Neuronal stem cell (in vitro differentiated cells): ENCODE measurements at regions not wholly inside any gene's neighbourhood (a gene's known extent, or its start where the extent isn't known, plus 50 kb on each side); places are given as distances from the start of the nearest gene placed in this dataset.

Source experiments
- DNase-seq: peaks from one replicate; pipeline ENCODE4 v3.0.0-alpha.2; 2013; ENCODE audit warnings: low spot score
- H2AFZ ChIP-seq: one replicate; pipeline ENCODE4 v1.6.1; 2013; ENCODE audit warnings: mild to moderate bottlenecking, low read length, inconsistent platforms
- H2AK5ac ChIP-seq: 2 replicates; pipeline ENCODE4 v1.6.1; 2013; ENCODE audit warnings: low read depth, mild to moderate bottlenecking, inconsistent platforms, low read length, moderate library complexity, mixed read lengths
- H2BK120ac ChIP-seq: 2 replicates; pipeline ENCODE4 v1.6.1; 2013; ENCODE audit warnings: low read depth, mild to moderate bottlenecking, inconsistent platforms, low read length, moderate library complexity, mixed read lengths
- H2BK12ac ChIP-seq: one replicate; pipeline ENCODE4 v1.6.1; 2013; ENCODE audit warnings: low read length, inconsistent platforms
- H2BK15ac ChIP-seq: 2 replicates; pipeline ENCODE4 v1.6.1; 2013; ENCODE audit warnings: mild to moderate bottlenecking, low read length, inconsistent platforms, mixed read lengths
- H2BK5ac ChIP-seq: one replicate; pipeline ENCODE4 v1.6.1; 2013; ENCODE audit warnings: inconsistent platforms, mild to moderate bottlenecking, low read length, moderate library complexity
- H3K14ac ChIP-seq: one replicate; pipeline ENCODE4 v1.6.1; 2013; ENCODE audit warnings: low read length, inconsistent platforms
- H3K18ac ChIP-seq: 2 replicates; pipeline ENCODE4 v1.6.1; 2013; ENCODE audit warnings: low read length, inconsistent platforms
- H3K23ac ChIP-seq: 2 replicates; pipeline ENCODE4 v1.6.1; 2013; ENCODE audit warnings: low read depth, mild to moderate bottlenecking, mixed read lengths, low read length, inconsistent platforms; ENCODE audit not compliant: poor library complexity
- H3K27ac ChIP-seq: replicated peaks from 3 replicates; pipeline ENCODE4 v1.5.1; 2013; ENCODE audit warnings: low read length, inconsistent platforms
- H3K27me3 ChIP-seq, 3 experiments: 2 replicates each; pipeline ENCODE4 v1.6.1; 2013; ENCODE audit warnings: low read length in 3 of 3, mild to moderate bottlenecking in 2 of 3, inconsistent platforms in 1 of 3, low read depth in 1 of 3, mixed read lengths in 1 of 3, moderate library complexity in 1 of 3; ENCODE audit not compliant: control insufficient read depth in 3 of 3, insufficient read depth in 3 of 3
- H3K36me3 ChIP-seq, 2 donors: replicated peaks in 1 of 2; 2 replicates each; pipeline ENCODE4 v1.6.1; 2013; ENCODE audit warnings: low read length in 2 of 2; ENCODE audit not compliant: control insufficient read depth in 2 of 2, insufficient read depth in 2 of 2
- H3K4ac ChIP-seq: 2 replicates; pipeline ENCODE4 v1.6.1; 2013; ENCODE audit warnings: inconsistent platforms, mild to moderate bottlenecking, low read length, moderate library complexity
- H3K4me1 ChIP-seq, 2 donors: 1 replicate in 1 of 2; 2 replicates in 1 of 2; pipeline ENCODE4 v1.6.1; 2013; ENCODE audit warnings: low read length in 2 of 2, low read depth in 1 of 2; ENCODE audit not compliant: control insufficient read depth in 2 of 2, insufficient read depth in 1 of 2
- H3K4me2 ChIP-seq: one replicate; pipeline ENCODE4 v1.6.1; 2013; ENCODE audit warnings: mild to moderate bottlenecking, low read length, inconsistent platforms; ENCODE audit not compliant: insufficient read depth, poor library complexity, severe bottlenecking
- H3K4me3 ChIP-seq, 2 donors: 2 replicates each; pipeline ENCODE4 v1.5.1; 2013; ENCODE audit warnings: low read length in 2 of 2, mild to moderate bottlenecking in 2 of 2, inconsistent platforms in 1 of 2, moderate library complexity in 1 of 2
- H3K79me1 ChIP-seq: one replicate; pipeline ENCODE4 v1.6.1; 2013; ENCODE audit warnings: low read depth, mild to moderate bottlenecking, inconsistent platforms, low read length, moderate library complexity
- H3K9ac ChIP-seq: one replicate; pipeline ENCODE4 v1.6.1; 2013; ENCODE audit warnings: mild to moderate bottlenecking, low read depth, low read length, inconsistent platforms; ENCODE audit not compliant: poor library complexity
- H3K9me3 ChIP-seq, 2 donors: replicated peaks in 1 of 2; 2 replicates each; pipeline versions ENCODE3 to v1.6.1; 2013; ENCODE audit warnings: low read length in 2 of 2, mild to moderate bottlenecking in 2 of 2, inconsistent platforms in 1 of 2, low read depth in 1 of 2, mixed read lengths in 1 of 2, moderate library complexity in 1 of 2; ENCODE audit not compliant: control insufficient read depth in 2 of 2, insufficient read depth in 1 of 2
- H4K8ac ChIP-seq: one replicate; pipeline ENCODE4 v1.6.1; 2013; ENCODE audit warnings: low read depth, mild to moderate bottlenecking, inconsistent platforms, low read length, moderate library complexity
- H4K91ac ChIP-seq: one replicate; pipeline ENCODE4 v1.6.1; 2013; ENCODE audit warnings: low read length, low read depth, mild to moderate bottlenecking, inconsistent platforms; ENCODE audit not compliant: poor library complexity
- WGBS, 2 donors: extraction: QIAGEN DNeasy Blood & Tissue Kit; methylation state at CpG; one replicate each; pipeline ENCODE4 v1.1.7; 2013; ENCODE audit warnings: missing lambda C conversion rate in 2 of 2, mixed read lengths in 1 of 2; ENCODE audit not compliant: insufficient read length in 2 of 2, insufficient replicate concordance in 1 of 2; ENCODE audit errors: extremely low coverage in 2 of 2; 5-methylcytosine and 5-hydroxymethylcytosine counted together

- no peaks in the 10 kb centered on the region for H3K4me1 ChIP-seq
- H3K79me1 ChIP-seq: no peaks in the 10 kb centered on the region
- H2AFZ ChIP-seq: no peak overlapping the region
- H2BK120ac ChIP-seq: no peak overlapping the region
- no peak overlapping the region for H4K91ac ChIP-seq
- H2AK5ac ChIP-seq: no peak overlapping the region
- H3K4me2 ChIP-seq: no peak overlapping the region
- no peak overlapping the region for H3K9ac ChIP-seq
- peak overlapping the region; percentile 40 for H3K18ac ChIP-seq
- no peak overlapping the region for H3K4me3 ChIP-seq
- no CpG with 5 or more reads among the region's 4 CpGs for WGBS, 2 donors
- H3K14ac ChIP-seq: no peak overlapping the region
- H3K4ac ChIP-seq: no peak overlapping the region
- no peaks in the 10 kb centered on the region for H3K36me3 ChIP-seq
- no peak overlapping the region for H2BK12ac ChIP-seq
- H3K27ac ChIP-seq: no peak overlapping the region
- no peak overlapping the region for H4K8ac ChIP-seq
- DNase-seq: no peak
- no peak overlapping the region for H2BK5ac ChIP-seq
- H3K27me3 ChIP-seq: no peaks in the 10 kb centered on the region
- H3K9me3 ChIP-seq: no peaks in the 10 kb centered on the region
- H3K23ac ChIP-seq: no peak overlapping the region
- no peak overlapping the region for H2BK15ac ChIP-seq
Observed at GRCh38 chr18:70621710-70622109, 332.9 kb downstream of the SOCS6 start.

- Histone ChIP-seq H3K4me1 (no peaks in the 10 kb centered on the region), H3K18ac (no peak overlapping the region), H3K9me3 (no peaks in the 10 kb centered on the region), H3K4ac (no peak overlapping the region), H4K91ac (no peak overlapping the region), H2BK120ac (no peak overlapping the region), H2BK12ac (no peak overlapping the region), H2BK15ac (no peak overlapping the region), H3K4me3 (no peak overlapping the region), H4K8ac (no peak overlapping the region), H3K23ac (no peak overlapping the region), H2BK5ac (no peak overlapping the region), H3K14ac (no peak overlapping the region), H3K79me1 (no peaks in the 10 kb centered on the region), H3K27ac (no peak overlapping the region), H3K9ac (no peak overlapping the region), H3K27me3 (no peaks in the 10 kb centered on the region), H3K36me3 (no peaks in the 10 kb centered on the region), H3K4me2 (no peak overlapping the region), H2AFZ (no peak overlapping the region), H2AK5ac (no peak overlapping the region)
- no peak for DNase-seq
- no CpG with 5 or more reads among the region's 2 CpGs for WGBS, 2 donors
Observed at GRCh38 chr18:70620837-70621612, 332.2 kb downstream of the SOCS6 start.

- no peak overlapping the region for H4K8ac ChIP-seq
- H3K18ac ChIP-seq: no peak overlapping the region
- no peak overlapping the region for H2BK15ac ChIP-seq
- no peak overlapping the region for H3K4ac ChIP-seq
- no peak overlapping the region for H2BK5ac ChIP-seq
- no peak overlapping the region for H3K27ac ChIP-seq
- H3K4me2 ChIP-seq: no peak overlapping the region
- H2AFZ ChIP-seq: no peak overlapping the region
- H2AK5ac ChIP-seq: no peak overlapping the region
- no peak for DNase-seq
- H3K4me1 ChIP-seq: no peaks in the 10 kb centered on the region
- H2BK120ac ChIP-seq: no peak overlapping the region
- H3K23ac ChIP-seq: no peak overlapping the region
- no peaks in the 10 kb centered on the region for H3K79me1 ChIP-seq
- WGBS, 2 donors: no CpG with 5 or more reads among the region's 2 CpGs
- H3K27me3 ChIP-seq: no peaks in the 10 kb centered on the region
- H3K14ac ChIP-seq: no peak overlapping the region
- H3K9ac ChIP-seq: no peak overlapping the region
- H3K9me3 ChIP-seq: no peaks in the 10 kb centered on the region
- no peak overlapping the region for H2BK12ac ChIP-seq
- no peak overlapping the region for H3K4me3 ChIP-seq
- H3K36me3 ChIP-seq: no peaks in the 10 kb centered on the region
- no peak overlapping the region for H4K91ac ChIP-seq
Observed at GRCh38 chr18:70617020-70617763, 328.3 kb downstream of the SOCS6 start.

- DNase-seq: no peak
- Histone ChIP-seq H3K23ac (no peak overlapping the region), H4K8ac (no peak overlapping the region), H2BK5ac (no peak overlapping the region), H3K4ac (no peak overlapping the region), H3K9ac (no peak overlapping the region), H2AFZ (no peak overlapping the region), H3K4me2 (no peak overlapping the region), H3K79me1 (no peaks in the 10 kb centered on the region), H2AK5ac (no peak overlapping the region), H2BK120ac (no peak overlapping the region), H3K4me3 (no peak overlapping the region), H3K9me3 (no peaks in the 10 kb centered on the region), H3K27me3 (no peaks in the 10 kb centered on the region), H3K4me1 (no peaks in the 10 kb centered on the region), H3K36me3 (no peaks in the 10 kb centered on the region), H2BK12ac (no peak overlapping the region), H2BK15ac (no peak overlapping the region), H4K91ac (no peak overlapping the region), H3K18ac (no peak overlapping the region), H3K27ac (no peak overlapping the region), H3K14ac (no peak overlapping the region)
- no CpG with 5 or more reads among the region's 1 CpG for WGBS, 2 donors
Observed at GRCh38 chr18:70600225-70600925, 311.5 kb downstream of the SOCS6 start.
